GM12878 (cell line): ENCODE measurements at regions not wholly inside any gene's neighbourhood (a gene's known extent, or its start where the extent isn't known, plus 50 kb on each side); places are given as distances from the start of the nearest gene placed in this dataset.

Experiments
- ATAC-seq: fragments of 200-7000 bp; cut with Tn5 transposase; 3 replicates; pipeline ENCODE4 v1.9.1; 2020; ENCODE audit warnings: mild to moderate bottlenecking, moderate library complexity
- BruUV-seq: library from RNA; stranded (reverse); fragments of 400-500 nt; replicated peaks from 2 replicates; lab custom pipeline; 2021; lab: Mats Ljungman, UMichigan
- CTCF ChIA-PET: fragments of 300-600 bp; sonication (Branson Sonifier 250); formaldehyde crosslinking; extraction: SDS; loops from one replicate; lab custom pipeline; 2021; ENCODE audit warnings: inconsistent platforms; lab: Yijun Ruan, JAX
- POLR2A ChIA-PET: fragments of 350-600 bp; formaldehyde crosslinking; extraction: SDS; loops from one replicate; lab custom pipeline; 2021; ENCODE audit warnings: inconsistent platforms; lab: Charles Lee
- RAD21 ChIA-PET: fragments of 300-600 bp; sonication (Branson Sonifier 250); formaldehyde crosslinking; loops from one replicate; lab custom pipeline; 2023; ENCODE audit warnings: antibody characterized with exemption; ENCODE audit not compliant: unreplicated experiment; lab: Charles Lee
- SMC1A ChIA-PET: fragments of 300-600 bp; sonication (Branson Sonifier 250); formaldehyde crosslinking; loops from one replicate; lab custom pipeline; 2023; ENCODE audit not compliant: unreplicated experiment, uncharacterized antibody; lab: Charles Lee
- DNase-seq: peaks from one replicate; pipeline ENCODE4 v3.0.0-alpha.2; 2011; ENCODE audit warnings: low read depth, low spot score
- FAIRE-seq: peaks from 3 replicates; lab custom pipeline; 2011; peaks lifted over from hg19 to GRCh38; lab: Jason Lieb, UNC
- H2AFZ ChIP-seq: 2 replicates; pipeline ENCODE4 v1.6.0; 2011; ENCODE audit warnings: low read depth, low read length, control low read depth; ENCODE audit not compliant: control insufficient read depth
- H3K27ac ChIP-seq: 2 replicates; pipeline ENCODE4 v1.5.1; 2011; ENCODE audit warnings: control low read depth; ENCODE audit not compliant: control insufficient read depth, insufficient read depth
- H3K27me3 ChIP-seq, 2 experiments: replicated peaks in 1 of 2; 2 replicates each; pipeline versions ENCODE4 v1.6.0 to v1.6.1; 2011; ENCODE audit warnings: low read length in 1 of 2; ENCODE audit not compliant: control insufficient read depth in 2 of 2, insufficient read depth in 2 of 2
- H3K36me3 ChIP-seq, 2 experiments: 2 replicates each; pipeline ENCODE4 v1.5.1; 2011; ENCODE audit warnings: low read length in 1 of 2; ENCODE audit not compliant: control insufficient read depth in 2 of 2, insufficient read depth in 2 of 2
- H3K4me1 ChIP-seq: 2 replicates; pipeline ENCODE4 v1.6.1; 2011; ENCODE audit warnings: mild to moderate bottlenecking, low read length, moderate library complexity, mixed read lengths; ENCODE audit not compliant: control insufficient read depth, insufficient read depth
- H3K4me2 ChIP-seq: 2 replicates; pipeline ENCODE4 v1.6.0; 2011; ENCODE audit warnings: control low read depth; ENCODE audit not compliant: control insufficient read depth, insufficient read depth
- H3K4me3 ChIP-seq: fragments of 200-600 bp; sonication (generic); 2 replicates; pipeline ENCODE4 v1.5.1; 2016
- H3K79me2 ChIP-seq: 2 replicates; pipeline ENCODE4 v1.6.0; 2011; ENCODE audit warnings: low read length; ENCODE audit not compliant: control insufficient read depth, insufficient read depth
- H3K9ac ChIP-seq: 2 replicates; pipeline ENCODE4 v1.8.0; 2011; ENCODE audit warnings: low read length, control low read depth, mixed read lengths; ENCODE audit not compliant: control insufficient read depth, insufficient read depth
- H3K9me3 ChIP-seq: replicated peaks from 3 replicates; pipeline ENCODE4 v1.5.1; 2011; ENCODE audit warnings: mild to moderate bottlenecking, low read length; ENCODE audit not compliant: control insufficient read depth, insufficient read depth
- H4K20me1 ChIP-seq: 2 replicates; pipeline ENCODE4 v1.6.0; 2011; ENCODE audit not compliant: control insufficient read depth, insufficient read depth
- BRCA1 ChIP-seq: IDR thresholded peaks from 2 replicates; pipeline ENCODE4 v1.6.1; 2011; ENCODE audit warnings: low read depth, low read length, improper control_type of control experiment
- CBFB ChIP-seq: IDR thresholded peaks from 2 replicates; pipeline ENCODE4 v1.6.1; 2016; ENCODE audit warnings: antibody characterized with exemption, low read depth
- ESRRA ChIP-seq: IDR thresholded peaks from 2 replicates; pipeline ENCODE4 v1.6.1; 2012; ENCODE audit warnings: mild to moderate bottlenecking, low read length, improper control_type of control experiment
- HDGF ChIP-seq: fragments of 450-650 bp; IDR thresholded peaks from 2 replicates; pipeline ENCODE4 v1.6.1; 2016; ENCODE audit warnings: antibody characterized with exemption
- IKZF2 ChIP-seq, 2 experiments: fragments of 450-650 bp; IDR thresholded peaks; 2 replicates each; pipeline ENCODE4 v1.6.1; 2017; ENCODE audit warnings: mild to moderate bottlenecking in 2 of 2, moderate library complexity in 2 of 2
- JUNB ChIP-seq: IDR thresholded peaks from 2 replicates; pipeline ENCODE4 v1.6.1; 2016; ENCODE audit warnings: antibody characterized with exemption, mild to moderate bottlenecking
- POLR2AphosphoS2 ChIP-seq: IDR thresholded peaks from 2 replicates; pipeline ENCODE4 v1.6.1; 2011; ENCODE audit warnings: low read depth, mild to moderate bottlenecking, low read length, improper control_type of control experiment, moderate library complexity
- POU2F2 ChIP-seq: IDR thresholded peaks from 3 replicates; pipeline ENCODE4 v1.6.1; 2011; ENCODE audit warnings: low read depth, mild to moderate bottlenecking, low read length, borderline replicate concordance
- TCF12 ChIP-seq: IDR thresholded peaks from 2 replicates; pipeline ENCODE4 v1.6.1; 2011; ENCODE audit warnings: low read depth, mild to moderate bottlenecking, low read length
- WGBS: methylation state at CpG from one replicate; pipeline ENCODE4 v1.1.6; 2016; ENCODE audit warnings: low lambda C conversion rate; ENCODE audit not compliant: insufficient replicate concordance, insufficient coverage; ENCODE audit errors: missing lambda C conversion rate; 5-methylcytosine and 5-hydroxymethylcytosine counted together
- in situ Hi-C: fragments of 300-500 bp; cut with MboI; formaldehyde crosslinking; loops from 9 replicates; pipeline ENCODE4 v1.14.3; 2018; ENCODE audit warnings: mixed read lengths
- intact Hi-C: fragments of 100-400 bp; cut with micrococcal nuclease; formaldehyde crosslinking; loops from one replicate; pipeline ENCODE4 v1.14.2; 2022; ENCODE audit not compliant: unreplicated experiment

DNA sequence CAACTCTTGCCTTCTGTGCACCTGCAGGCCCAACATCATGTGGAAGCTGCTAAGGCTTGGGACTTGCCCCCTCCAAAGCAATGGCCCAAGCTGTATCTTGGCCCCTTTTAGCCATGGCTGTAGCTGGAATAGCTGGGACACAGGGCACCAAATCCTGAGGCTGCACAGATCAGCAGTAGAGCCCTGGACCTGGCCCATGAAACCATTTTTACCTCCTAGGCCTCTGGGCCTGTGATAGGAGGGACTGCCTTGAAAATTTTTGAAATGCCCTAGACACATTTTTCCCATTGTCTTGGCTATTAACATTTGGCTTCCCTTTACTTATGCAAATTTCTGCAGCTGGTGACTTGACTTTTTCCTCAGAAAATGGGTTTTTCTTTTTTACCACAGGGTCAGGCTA lies 68.7 kb downstream of the ING1 start:
- in situ Hi-C loops (no loop called here), intact Hi-C loops (no loop called here)
- no peak for DNase-seq
- RAD21 ChIA-PET: no interaction called here
- no peaks in the 10 kb centered on the region for H3K79me2 ChIP-seq
- TF ChIP-seq POLR2AphosphoS2 (no peak), IKZF2 (IDR thresholded peaks at IDR 0.05) (no peak), POU2F2 (no peak), BRCA1 (no peak), ESRRA (no peak), CBFB (no peak), TCF12 (no peak)
- TF ChIP-seq, all 136 proteins: peak for 0
- POLR2A ChIA-PET: no interaction called here
- ATAC-seq: no peak
- no peaks in the 10 kb centered on the region; the same call in 2 of the 3 replicates for H3K9me3 ChIP-seq
- BruUV-seq: no TSS peak
- no peak for FAIRE-seq
- no peak overlapping the region for H3K4me3 ChIP-seq
- no peak overlapping the region for H3K4me2 ChIP-seq
- H3K36me3 ChIP-seq: no peaks in the 10 kb centered on the region
- CTCF ChIA-PET: interaction anchor here (0.7 kb wide), 1 partner anchor 20 kb away, joined by 3 read pairs; no protein-coding TSS in a partner anchor
- H4K20me1 ChIP-seq: no peaks in the 10 kb centered on the region
- no peaks in the 10 kb centered on the region for H3K27me3 ChIP-seq
- SMC1A ChIA-PET: no interaction called here
- H2AFZ ChIP-seq: no peak overlapping the region
- no peaks in the 10 kb centered on the region for H3K4me1 ChIP-seq
- no peak overlapping the region for H3K9ac ChIP-seq
- H3K27ac ChIP-seq: no peak overlapping the region

DNA sequence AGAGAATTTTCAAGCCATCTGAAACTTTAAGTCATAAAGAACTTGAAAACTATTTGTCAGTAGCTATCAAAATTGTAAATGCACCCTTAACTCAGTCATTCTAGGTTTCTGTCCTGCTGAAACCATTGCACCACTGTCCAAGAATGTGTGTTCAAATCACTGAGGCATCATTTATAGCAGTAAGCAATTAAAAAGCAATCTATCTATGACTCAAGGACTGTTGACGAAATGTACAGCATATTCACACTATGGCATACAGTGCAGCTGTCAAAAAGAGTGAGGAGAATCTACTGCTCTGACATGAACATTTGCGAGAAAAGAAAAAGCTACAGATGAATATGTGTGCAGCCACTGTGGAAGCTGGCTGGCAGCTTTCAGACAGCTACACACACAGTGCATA lies 71.2 kb downstream of the ING1 start:
- H2AFZ ChIP-seq: no peak overlapping the region
- H3K9me3 ChIP-seq: no peaks in the 10 kb centered on the region; the same call in 2 of the 3 replicates
- no TSS peak for BruUV-seq
- H3K4me2 ChIP-seq: no peak overlapping the region
- no peaks in the 10 kb centered on the region for H3K79me2 ChIP-seq
- FAIRE-seq (no peak), ATAC-seq (peak; percentile 55), DNase-seq (no peak)
- no peaks in the 10 kb centered on the region for H3K4me1 ChIP-seq
- ChIA-PET SMC1A (interaction anchor here (1.0 kb wide), 1 partner anchor 56 kb away, joined by 4 read pairs; no protein-coding TSS in a partner anchor), RAD21 (no interaction called here), CTCF (no interaction called here), POLR2A (no interaction called here)
- H3K27me3 ChIP-seq: no peaks in the 10 kb centered on the region
- H3K36me3 ChIP-seq: no peaks in the 10 kb centered on the region
- in situ Hi-C loops (no loop called here), intact Hi-C loops (no loop called here)
- H3K9ac ChIP-seq: no peak overlapping the region
- H3K4me3 ChIP-seq: no peak overlapping the region
- H4K20me1 ChIP-seq: no peaks in the 10 kb centered on the region
- 0% methylated on average over 2 of the region's 2 CpGs for WGBS
- no peak overlapping the region for H3K27ac ChIP-seq
- peak; percentile 33; the same call in 1 of the 2 replicates for TF ChIP-seq JUNB
- no peak for TF ChIP-seq HDGF
